KMS-11 (cell line): ENCODE measurements at regions not wholly inside any gene's neighbourhood (a gene's known extent, or its start where the extent isn't known, plus 50 kb on each side); places are given as distances from the start of the nearest gene placed in this dataset.

Source experiments
- H2AFZ ChIP-seq: fragments of 200-600 bp; sonication (generic); 2 replicates; pipeline ENCODE4 v1.6.1; 2016; ENCODE audit warnings: antibody characterized with exemption, mixed run types, low read depth
- H3K27ac ChIP-seq: fragments of 200-600 bp; sonication (generic); 2 replicates; pipeline ENCODE4 v1.6.1; 2016; ENCODE audit warnings: mild to moderate bottlenecking, mixed run types
- H3K27me3 ChIP-seq: fragments of 200-600 bp; sonication (generic); 2 replicates; pipeline ENCODE4 v1.6.1; 2017; ENCODE audit warnings: mild to moderate bottlenecking, low read depth, mixed run types, moderate library complexity; ENCODE audit not compliant: insufficient read depth
- H3K36me3 ChIP-seq: fragments of 200-600 bp; sonication (generic); 2 replicates; pipeline ENCODE4 v1.6.1; 2017; ENCODE audit warnings: mild to moderate bottlenecking, mixed run types; ENCODE audit not compliant: insufficient read depth
- H3K4me1 ChIP-seq: fragments of 200-600 bp; sonication (generic); 2 replicates; pipeline ENCODE4 v1.6.1; 2016; ENCODE audit warnings: mild to moderate bottlenecking, low read depth, mixed run types; ENCODE audit not compliant: poor library complexity, severe bottlenecking
- H3K4me2 ChIP-seq: fragments of 200-600 bp; sonication (generic); 2 replicates; pipeline ENCODE4 v1.7.0; 2016; ENCODE audit warnings: mild to moderate bottlenecking, mixed run types
- H3K4me3 ChIP-seq: fragments of 200-600 bp; sonication (generic); IDR thresholded peaks from 2 replicates; pipeline ENCODE4 v1.6.1; 2017; ENCODE audit warnings: low read depth, low read length, mixed read lengths; ENCODE audit not compliant: insufficient read depth
- H3K79me2 ChIP-seq: fragments of 200-600 bp; sonication (generic); 2 replicates; pipeline ENCODE4 v1.6.1; 2016; ENCODE audit warnings: low read depth, mixed run types; ENCODE audit not compliant: insufficient read depth
- H3K9ac ChIP-seq: fragments of 200-600 bp; sonication (generic); 2 replicates; pipeline ENCODE4 v1.6.1; 2016; ENCODE audit warnings: mild to moderate bottlenecking, mixed run types
- H4K20me1 ChIP-seq: fragments of 200-600 bp; sonication (generic); 2 replicates; pipeline ENCODE4 v1.6.1; 2016; ENCODE audit warnings: mild to moderate bottlenecking, mixed run types; ENCODE audit not compliant: insufficient read depth
- TF ChIP-seq, protein P1 (sequence below): fragments of 200-600 bp; sonication (generic); conservative IDR thresholded peaks from 2 replicates; pipeline ENCODE4 v1.6.1; 2017; ENCODE audit warnings: low read depth, mild to moderate bottlenecking, antibody characterized with exemption, low read length, moderate library complexity, mixed read lengths

DNA sequence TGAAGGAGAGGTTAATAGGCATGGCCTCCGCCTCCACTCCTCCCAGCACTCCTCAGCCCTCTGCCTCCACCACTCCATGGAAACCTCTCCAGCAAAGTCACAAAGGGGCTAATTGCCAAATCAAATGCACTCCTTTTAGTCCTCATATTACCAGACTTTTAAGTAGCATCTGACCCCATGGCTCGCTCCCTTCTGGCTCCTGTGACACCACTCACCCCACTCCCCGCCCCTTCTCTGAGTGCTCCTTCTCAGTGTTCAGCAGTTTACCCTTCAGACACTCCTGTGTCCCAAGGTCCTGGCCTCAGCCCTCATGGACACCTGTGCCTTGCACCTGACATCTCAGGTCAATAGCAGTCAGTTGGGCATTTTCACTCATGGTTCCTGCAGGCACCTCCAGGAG, 243.5 kb upstream of the CCL2 start:
- no peaks in the 10 kb centered on the region for H4K20me1 ChIP-seq
- H3K4me3 ChIP-seq: no peak overlapping the region
- no peaks in the 10 kb centered on the region for H3K4me1 ChIP-seq
- H3K9ac ChIP-seq: no peak overlapping the region
- TF ChIP-seq, protein P1, sequence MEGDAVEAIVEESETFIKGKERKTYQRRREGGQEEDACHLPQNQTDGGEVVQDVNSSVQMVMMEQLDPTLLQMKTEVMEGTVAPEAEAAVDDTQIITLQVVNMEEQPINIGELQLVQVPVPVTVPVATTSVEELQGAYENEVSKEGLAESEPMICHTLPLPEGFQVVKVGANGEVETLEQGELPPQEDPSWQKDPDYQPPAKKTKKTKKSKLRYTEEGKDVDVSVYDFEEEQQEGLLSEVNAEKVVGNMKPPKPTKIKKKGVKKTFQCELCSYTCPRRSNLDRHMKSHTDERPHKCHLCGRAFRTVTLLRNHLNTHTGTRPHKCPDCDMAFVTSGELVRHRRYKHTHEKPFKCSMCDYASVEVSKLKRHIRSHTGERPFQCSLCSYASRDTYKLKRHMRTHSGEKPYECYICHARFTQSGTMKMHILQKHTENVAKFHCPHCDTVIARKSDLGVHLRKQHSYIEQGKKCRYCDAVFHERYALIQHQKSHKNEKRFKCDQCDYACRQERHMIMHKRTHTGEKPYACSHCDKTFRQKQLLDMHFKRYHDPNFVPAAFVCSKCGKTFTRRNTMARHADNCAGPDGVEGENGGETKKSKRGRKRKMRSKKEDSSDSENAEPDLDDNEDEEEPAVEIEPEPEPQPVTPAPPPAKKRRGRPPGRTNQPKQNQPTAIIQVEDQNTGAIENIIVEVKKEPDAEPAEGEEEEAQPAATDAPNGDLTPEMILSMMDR: no peak
- no peak overlapping the region for H3K27ac ChIP-seq
- no peaks in the 10 kb centered on the region for H3K27me3 ChIP-seq
- no peaks in the 10 kb centered on the region for H3K36me3 ChIP-seq
- no peaks in the 10 kb centered on the region for H3K79me2 ChIP-seq
- H2AFZ ChIP-seq: no peak overlapping the region
- H3K4me2 ChIP-seq: no peak overlapping the region

DNA sequence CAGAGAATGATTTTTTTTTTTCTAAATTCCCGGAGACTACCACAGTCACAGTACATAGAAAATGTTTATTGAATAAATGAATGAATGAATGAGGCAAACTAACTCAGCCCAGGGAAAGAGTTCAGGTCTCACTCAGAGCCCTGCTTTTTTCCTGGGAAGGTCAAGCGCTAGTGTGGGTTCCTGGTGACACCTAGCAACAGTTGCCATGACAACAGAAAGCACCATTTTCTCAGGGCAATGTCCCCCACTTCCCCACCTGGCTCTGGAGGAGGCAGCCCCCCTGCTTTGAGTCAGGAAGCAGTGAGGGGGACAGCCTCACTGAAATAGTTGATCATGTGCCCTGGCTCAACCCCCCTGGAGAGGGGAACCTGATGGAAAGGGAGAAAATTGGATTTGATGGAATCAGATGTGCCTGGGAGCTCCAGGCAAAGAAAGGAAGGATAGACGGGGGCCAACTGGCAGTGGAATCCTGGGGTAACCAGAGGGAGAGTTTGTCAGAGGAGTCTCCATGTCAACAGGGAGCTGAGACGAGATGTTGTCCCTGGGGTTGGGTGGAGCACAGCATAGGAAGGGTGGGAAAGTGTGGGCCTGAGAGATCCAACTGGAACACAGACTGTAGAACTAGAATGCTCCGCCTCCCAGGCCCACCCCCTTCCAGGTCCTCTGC, 242.2 kb upstream of the CCL2 start:
- no peaks in the 10 kb centered on the region for H3K79me2 ChIP-seq
- TF ChIP-seq, protein P1: no peak

DNA sequence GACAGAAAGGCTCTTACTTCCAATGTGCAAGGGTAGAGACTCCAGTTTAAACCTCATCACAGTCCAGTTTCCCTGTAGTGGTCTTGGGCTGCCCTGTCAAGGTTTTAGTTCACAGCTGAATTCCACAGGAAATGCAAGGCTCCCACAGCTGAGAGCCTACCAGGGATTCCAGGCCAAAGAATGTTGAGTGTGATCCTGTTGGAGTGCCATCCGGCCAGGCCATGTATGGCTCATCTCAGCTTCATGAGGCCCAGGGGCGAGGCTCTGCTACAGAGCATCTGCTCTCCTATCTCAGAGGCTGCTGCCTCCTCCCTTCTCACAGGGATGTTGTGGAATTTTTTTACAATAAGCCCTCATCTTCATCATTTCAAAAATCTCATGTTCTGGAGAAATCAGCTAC, 239.8 kb upstream of the CCL2 start:
- H3K4me3 ChIP-seq: no peak overlapping the region
- H3K4me2 ChIP-seq: no peak overlapping the region
- H3K27me3 ChIP-seq: no peaks in the 10 kb centered on the region
- H3K9ac ChIP-seq: no peak overlapping the region
- no peaks in the 10 kb centered on the region for H3K79me2 ChIP-seq
- no peaks in the 10 kb centered on the region for H3K4me1 ChIP-seq
- H3K36me3 ChIP-seq: no peaks in the 10 kb centered on the region
- no peak overlapping the region for H3K27ac ChIP-seq
- no peak overlapping the region for H2AFZ ChIP-seq
- TF ChIP-seq, protein P1: no peak
- no peaks in the 10 kb centered on the region for H4K20me1 ChIP-seq

More for the DNA sequence above, 242.2 kb upstream of the CCL2 start:
- Histone ChIP-seq H3K4me1 (no peaks in the 10 kb centered on the region), H3K27me3 (no peaks in the 10 kb centered on the region), H3K9ac (no peak overlapping the region), H3K4me3 (no peak overlapping the region), H2AFZ (no peak overlapping the region), H3K27ac (no peak overlapping the region), H4K20me1 (no peaks in the 10 kb centered on the region), H3K36me3 (no peaks in the 10 kb centered on the region), H3K4me2 (no peak overlapping the region)

DNA sequence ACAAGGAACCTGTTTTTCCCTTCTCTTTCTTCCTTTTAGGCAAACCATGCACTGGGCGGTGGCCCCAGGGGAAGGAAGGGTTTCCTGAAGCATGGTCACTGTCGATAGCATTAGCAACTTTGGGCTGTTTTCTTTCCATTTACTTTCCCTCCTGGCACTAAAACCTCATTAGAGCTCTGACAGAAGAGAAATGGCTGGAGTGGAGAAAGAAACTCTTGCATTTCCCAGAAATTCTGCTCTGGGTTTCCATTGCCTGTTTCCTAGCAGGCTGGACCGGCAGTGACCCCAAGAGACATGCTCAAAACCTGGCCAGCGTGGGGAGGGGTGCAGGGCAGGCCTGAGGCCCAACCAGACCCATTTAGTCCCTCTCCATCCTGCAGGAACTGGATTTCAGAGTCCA, 230.7 kb upstream of the CCL2 start:
- H4K20me1 ChIP-seq: no peaks in the 10 kb centered on the region
- H3K4me1 ChIP-seq: no peaks in the 10 kb centered on the region
- H3K79me2 ChIP-seq: no peaks in the 10 kb centered on the region
- no peak overlapping the region for H3K4me2 ChIP-seq
- no peak overlapping the region for H3K9ac ChIP-seq
- H3K27ac ChIP-seq: no peak overlapping the region
- H3K4me3 ChIP-seq: no peak overlapping the region
- no peaks in the 10 kb centered on the region for H3K27me3 ChIP-seq
- no peak overlapping the region for H2AFZ ChIP-seq
- TF ChIP-seq, protein P1: no peak
- H3K36me3 ChIP-seq: no peaks in the 10 kb centered on the region
